Mesothelial cell of epicardium (in vitro differentiated cells): ENCODE measurements at regions not wholly inside any gene's neighbourhood (a gene's known extent, or its start where the extent isn't known, plus 50 kb on each side); places are given as distances from the start of the nearest gene placed in this dataset.

Source experiments
- DNase-seq, 2 experiments: peaks; one replicate each; pipeline ENCODE4 v3.0.0; 2021; ENCODE audit warnings: low spot score in 2 of 2; ENCODE audit not compliant: unreplicated experiment in 2 of 2
- H3K27ac Mint-ChIP-seq: 2 replicates; pipeline ENCODE4 v1.8.0; 2021; ENCODE audit warnings: mixed read lengths
- H3K27me3 Mint-ChIP-seq: 2 replicates; pipeline ENCODE4 v1.8.0; 2021; ENCODE audit warnings: low read depth, mixed read lengths
- H3K36me3 Mint-ChIP-seq: 2 replicates; pipeline ENCODE4 v1.8.0; 2021; ENCODE audit warnings: mixed read lengths
- H3K4me1 Mint-ChIP-seq: 2 replicates; pipeline ENCODE4 v1.8.0; 2021; ENCODE audit warnings: mixed read lengths
- H3K4me3 Mint-ChIP-seq: 2 replicates; pipeline ENCODE4 v1.8.0; 2021; ENCODE audit warnings: mild to moderate bottlenecking, moderate library complexity, mixed read lengths
- H3K9me3 Mint-ChIP-seq: 2 replicates; pipeline ENCODE4 v1.8.0; 2021; ENCODE audit warnings: mixed read lengths
- TF ChIP-seq, protein P1 (sequence below): fragments of 200-600 bp; sonication (generic); IDR thresholded peaks from one replicate; pipeline ENCODE4 v1.5.0; 2021; ENCODE audit warnings: antibody characterized with exemption; ENCODE audit not compliant: unreplicated experiment

DNA sequence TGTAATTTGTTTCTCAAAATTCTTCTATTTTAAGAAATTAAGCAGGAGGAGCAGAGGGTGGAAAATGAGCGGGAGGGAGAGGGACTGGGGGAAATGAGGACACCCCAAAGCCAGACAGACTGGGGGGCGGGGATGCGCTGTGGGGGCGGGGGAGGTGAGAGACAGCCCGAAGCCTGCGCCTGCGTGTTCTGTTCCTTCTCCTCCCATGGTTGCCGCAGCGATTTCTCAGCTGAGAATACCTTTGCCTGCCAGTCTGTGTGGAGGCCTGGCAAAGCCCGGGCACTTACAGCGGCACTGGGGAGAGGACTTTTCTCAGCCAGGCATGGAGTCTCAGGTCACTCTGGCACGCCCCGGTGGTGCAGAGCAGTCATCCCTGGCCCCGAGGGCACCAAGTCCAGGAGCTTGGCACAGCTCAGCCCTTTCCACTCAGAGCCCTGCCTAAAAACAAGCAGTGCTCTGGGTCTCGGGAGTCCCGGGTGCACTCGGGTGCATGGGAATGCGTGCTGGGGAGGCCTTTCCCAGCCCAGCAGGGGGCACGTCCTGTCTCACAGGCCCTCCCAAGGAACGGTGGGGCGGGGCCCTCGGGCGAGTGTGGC is 289.3 kb upstream of the HS6ST1 start:
- Mint-ChIP-seq H3K4me1 (peaks cover 2% of the 10 kb centered on the region), H3K36me3 (no peaks in the 10 kb centered on the region), H3K27me3 (peaks cover 2% of the 10 kb centered on the region), H3K9me3 (no peaks in the 10 kb centered on the region), H3K27ac (no peak overlapping the region), H3K4me3 (no peak overlapping the region)
- TF ChIP-seq, protein P1, sequence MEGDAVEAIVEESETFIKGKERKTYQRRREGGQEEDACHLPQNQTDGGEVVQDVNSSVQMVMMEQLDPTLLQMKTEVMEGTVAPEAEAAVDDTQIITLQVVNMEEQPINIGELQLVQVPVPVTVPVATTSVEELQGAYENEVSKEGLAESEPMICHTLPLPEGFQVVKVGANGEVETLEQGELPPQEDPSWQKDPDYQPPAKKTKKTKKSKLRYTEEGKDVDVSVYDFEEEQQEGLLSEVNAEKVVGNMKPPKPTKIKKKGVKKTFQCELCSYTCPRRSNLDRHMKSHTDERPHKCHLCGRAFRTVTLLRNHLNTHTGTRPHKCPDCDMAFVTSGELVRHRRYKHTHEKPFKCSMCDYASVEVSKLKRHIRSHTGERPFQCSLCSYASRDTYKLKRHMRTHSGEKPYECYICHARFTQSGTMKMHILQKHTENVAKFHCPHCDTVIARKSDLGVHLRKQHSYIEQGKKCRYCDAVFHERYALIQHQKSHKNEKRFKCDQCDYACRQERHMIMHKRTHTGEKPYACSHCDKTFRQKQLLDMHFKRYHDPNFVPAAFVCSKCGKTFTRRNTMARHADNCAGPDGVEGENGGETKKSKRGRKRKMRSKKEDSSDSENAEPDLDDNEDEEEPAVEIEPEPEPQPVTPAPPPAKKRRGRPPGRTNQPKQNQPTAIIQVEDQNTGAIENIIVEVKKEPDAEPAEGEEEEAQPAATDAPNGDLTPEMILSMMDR = no peak
- DNase-seq = peak in 1 of 2 experiments; percentile 5

DNA sequence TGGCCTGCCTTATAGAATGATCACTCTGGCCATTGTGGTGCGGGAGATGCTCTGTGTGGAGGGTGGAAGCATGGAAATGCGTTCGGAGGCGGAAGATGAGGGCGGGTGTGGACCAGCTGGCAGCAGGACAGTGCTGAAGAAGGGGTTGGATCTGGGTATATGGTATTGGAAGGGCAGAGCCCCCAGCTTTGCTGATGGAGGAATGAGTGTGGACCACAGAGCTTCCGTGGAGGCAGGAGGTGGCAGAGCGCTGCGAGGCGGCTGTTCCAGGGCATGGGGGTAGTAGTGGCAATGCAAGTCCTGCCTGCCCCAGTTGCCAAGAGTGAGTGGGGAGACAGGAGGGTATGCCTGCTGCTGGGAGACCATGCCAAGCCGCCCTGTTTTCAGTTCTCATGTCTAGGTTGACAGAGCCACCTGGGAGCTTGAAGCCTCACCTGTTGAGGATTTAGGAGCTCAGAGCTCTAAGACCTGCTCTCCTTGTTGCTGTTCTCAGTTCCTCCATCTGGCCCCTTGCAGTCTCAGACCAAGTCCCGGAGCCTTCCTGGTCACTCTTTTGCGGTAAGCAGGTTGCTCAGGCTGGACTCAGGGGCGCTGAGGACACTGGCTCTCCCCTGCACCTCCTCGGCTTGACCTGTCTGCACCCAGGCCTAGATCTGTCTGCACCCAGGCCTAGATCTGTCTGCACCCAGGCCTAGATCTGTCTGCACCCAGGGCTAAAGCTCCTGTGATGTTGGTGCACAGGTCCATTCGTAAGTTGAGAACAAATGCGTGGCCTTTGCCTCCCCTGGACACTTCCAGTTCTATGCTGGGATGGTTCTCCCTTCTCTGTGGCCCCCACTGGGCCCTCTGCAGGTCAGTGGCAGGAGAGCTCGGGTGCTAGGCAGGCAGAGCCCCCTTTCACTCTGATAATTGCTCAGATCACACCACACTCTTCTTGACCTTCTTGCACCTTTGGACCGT is 290.5 kb upstream of the HS6ST1 start:
- Mint-ChIP-seq H3K27ac (no peak overlapping the region), H3K9me3 (no peaks in the 10 kb centered on the region), H3K27me3 (peaks cover 2% of the 10 kb centered on the region), H3K36me3 (no peaks in the 10 kb centered on the region), H3K4me3 (no peak overlapping the region), H3K4me1 (peaks cover 2% of the 10 kb centered on the region)
- TF ChIP-seq, protein P1 = no peak
- DNase-seq = peak in 1 of 2 experiments; percentile 7

DNA sequence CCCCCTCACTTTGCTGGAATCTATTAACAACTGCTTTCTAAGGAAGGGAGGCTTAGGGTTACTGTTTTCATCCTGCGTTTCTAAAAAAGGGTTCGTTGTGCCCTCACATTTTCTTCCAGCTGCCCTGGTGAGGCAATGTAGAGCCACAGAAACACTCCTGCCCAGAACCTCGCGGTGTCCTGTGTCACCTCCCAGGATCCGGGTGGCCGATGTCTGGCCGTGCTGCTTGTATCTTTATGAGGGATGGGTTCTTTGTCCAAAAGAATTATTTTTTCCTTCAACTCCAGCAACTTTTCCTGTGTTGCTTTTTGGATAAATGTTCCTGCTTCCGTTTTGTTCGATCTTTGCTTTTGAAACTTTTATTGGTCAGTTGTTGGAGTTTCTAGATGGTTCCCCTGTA is 291.8 kb upstream of the HS6ST1 start:
- Mint-ChIP-seq H3K36me3 (no peaks in the 10 kb centered on the region), H3K4me3 (no peak overlapping the region), H3K4me1 (peaks cover 2% of the 10 kb centered on the region), H3K27me3 (peaks cover 2% of the 10 kb centered on the region), H3K9me3 (no peaks in the 10 kb centered on the region), H3K27ac (no peak overlapping the region)
- TF ChIP-seq, protein P1 = no peak
- DNase-seq = peak in 1 of 2 experiments; percentile 10

DNA sequence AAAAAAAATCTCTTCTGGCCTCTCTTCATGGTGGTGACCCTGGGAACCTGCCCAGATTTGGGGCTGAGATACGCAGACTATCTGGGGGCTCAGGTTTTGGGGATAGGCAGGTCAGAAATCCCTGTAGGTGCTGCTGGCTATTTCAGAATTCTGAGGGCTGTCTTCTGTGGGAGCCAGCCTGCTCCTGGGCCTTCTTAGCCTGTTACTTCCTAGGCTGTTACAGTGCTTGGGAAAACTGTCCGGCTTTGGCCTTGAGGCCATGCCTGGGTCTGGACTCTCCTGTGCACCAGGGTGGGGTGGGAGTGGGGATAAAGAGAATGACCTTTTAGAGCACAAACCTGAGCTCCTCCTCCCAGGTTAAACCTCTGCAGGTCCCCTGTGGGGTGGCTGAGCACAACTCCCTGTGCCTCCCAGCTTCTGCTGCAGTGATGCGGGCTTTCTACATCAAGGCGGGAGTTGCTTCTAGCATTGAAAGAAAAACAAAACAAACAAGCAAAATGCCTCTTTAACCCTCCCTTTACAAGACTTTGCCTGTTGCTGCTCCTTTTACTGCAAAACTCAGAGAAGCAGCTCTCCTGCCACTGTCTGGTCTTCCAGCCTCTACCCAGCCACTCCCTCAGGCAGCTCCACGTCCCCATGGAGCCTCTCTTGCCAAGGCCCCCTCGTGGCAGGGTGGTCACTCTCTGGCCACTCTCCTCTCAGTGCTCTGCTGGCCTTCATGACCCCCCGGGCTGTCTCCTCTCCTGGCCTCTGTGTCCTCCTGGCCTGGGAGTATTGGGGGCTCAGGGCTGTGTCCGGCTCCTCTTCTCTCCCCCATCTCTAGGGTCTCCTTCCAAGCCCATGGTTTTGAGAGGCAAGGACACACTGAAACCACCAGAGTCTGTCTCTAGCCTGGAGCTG is 293.0 kb upstream of the HS6ST1 start:
- Mint-ChIP-seq H3K9me3 (no peaks in the 10 kb centered on the region), H3K4me3 (no peak overlapping the region), H3K27me3 (peaks cover 2% of the 10 kb centered on the region), H3K27ac (no peak overlapping the region), H3K36me3 (no peaks in the 10 kb centered on the region), H3K4me1 (peaks cover 2% of the 10 kb centered on the region)
- TF ChIP-seq, protein P1 = no peak
- DNase-seq = peak in 1 of 2 experiments; percentile 5

DNA sequence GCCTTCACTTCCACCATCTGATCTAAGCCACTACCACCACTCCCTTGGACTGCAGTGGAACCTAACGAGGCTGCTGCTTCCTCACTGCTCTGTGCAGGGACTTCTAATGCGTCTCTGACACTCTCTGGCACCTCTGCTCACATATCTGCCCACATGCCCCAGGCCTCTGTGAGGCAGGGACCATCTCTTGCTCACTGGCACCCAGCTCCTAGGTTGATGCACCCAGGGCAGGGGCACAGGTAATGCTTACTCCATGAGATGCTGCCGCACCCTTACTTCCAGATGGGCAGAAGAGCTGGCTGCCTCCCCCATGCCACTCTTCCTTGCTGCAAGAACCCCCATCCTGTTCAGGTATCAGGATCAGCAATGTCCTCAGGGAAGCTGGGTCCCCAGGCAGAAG is 294.0 kb upstream of the HS6ST1 start:
- TF ChIP-seq, protein P1 = no peak
- Mint-ChIP-seq H3K4me1 (no peaks in the 10 kb centered on the region), H3K27ac (no peak overlapping the region), H3K27me3 (peaks cover 2% of the 10 kb centered on the region), H3K36me3 (no peaks in the 10 kb centered on the region), H3K4me3 (no peak overlapping the region), H3K9me3 (no peaks in the 10 kb centered on the region)
- DNase-seq = peak in 1 of 2 experiments; percentile 3
